DOHH2 (cell line): ENCODE measurements at regions not wholly inside any gene's neighbourhood (a gene's known extent, or its start where the extent isn't known, plus 50 kb on each side); places are given as distances from the start of the nearest gene placed in this dataset.

Experiments
- CTCF ChIP-seq: fragments of 200-600 bp; sonication (generic); IDR thresholded peaks from one replicate; pipeline ENCODE4 v1.5.1; 2014; ENCODE audit warnings: antibody characterized with exemption, mild to moderate bottlenecking, low read depth, low read length; ENCODE audit not compliant: poor library complexity, severe bottlenecking
- EZH2phosphoT487 ChIP-seq: fragments of 200-600 bp; sonication (generic); IDR thresholded peaks from 2 replicates; pipeline ENCODE4 v1.6.1; 2017; ENCODE audit warnings: borderline replicate concordance, mild to moderate bottlenecking, antibody characterized with exemption, low read length, moderate library complexity, mixed read lengths

- TF ChIP-seq CTCF: no peak
- no peak for TF ChIP-seq EZH2phosphoT487
Observed at GRCh38 chr7:47026780-47027361, 555.0 kb downstream of the TNS3 start.
